IPS DF 6.9 (cell line): ENCODE measurements at regions not wholly inside any gene's neighbourhood (a gene's known extent, or its start where the extent isn't known, plus 50 kb on each side); places are given as distances from the start of the nearest gene placed in this dataset.

Experiments
- DNase-seq: peaks from one replicate; pipeline ENCODE4 v3.0.0-alpha.2; 2013; ENCODE audit warnings: low read depth, low spot score
- H3K27ac ChIP-seq: one replicate; pipeline ENCODE4 v1.5.1; 2013; ENCODE audit warnings: low read length, control low read depth
- H3K27me3 ChIP-seq: 2 replicates; pipeline ENCODE4 v1.6.1; 2013; ENCODE audit warnings: mild to moderate bottlenecking, low read length; ENCODE audit not compliant: control insufficient read depth, insufficient read depth
- H3K36me3 ChIP-seq: 2 replicates; pipeline ENCODE4 v1.6.1; 2013; ENCODE audit warnings: low read length; ENCODE audit not compliant: control insufficient read depth, insufficient read depth
- H3K4me1 ChIP-seq: 2 replicates; pipeline ENCODE4 v1.6.1; 2013; ENCODE audit warnings: low read length; ENCODE audit not compliant: control insufficient read depth, insufficient read depth
- H3K4me3 ChIP-seq: 2 replicates; pipeline ENCODE4 v1.5.1; 2013; ENCODE audit warnings: mild to moderate bottlenecking, low read length
- H3K9me3 ChIP-seq: 2 replicates; pipeline ENCODE4 v1.6.1; 2013; ENCODE audit warnings: low read length, inconsistent platforms; ENCODE audit not compliant: control insufficient read depth, insufficient read depth
- WGBS: extraction: QIAGEN DNeasy Blood & Tissue Kit; methylation state at CpG from one replicate; pipeline ENCODE4 v1.1.7; 2013; ENCODE audit warnings: mixed read lengths, missing lambda C conversion rate; ENCODE audit not compliant: insufficient read length, insufficient coverage; 5-methylcytosine and 5-hydroxymethylcytosine counted together

DNA sequence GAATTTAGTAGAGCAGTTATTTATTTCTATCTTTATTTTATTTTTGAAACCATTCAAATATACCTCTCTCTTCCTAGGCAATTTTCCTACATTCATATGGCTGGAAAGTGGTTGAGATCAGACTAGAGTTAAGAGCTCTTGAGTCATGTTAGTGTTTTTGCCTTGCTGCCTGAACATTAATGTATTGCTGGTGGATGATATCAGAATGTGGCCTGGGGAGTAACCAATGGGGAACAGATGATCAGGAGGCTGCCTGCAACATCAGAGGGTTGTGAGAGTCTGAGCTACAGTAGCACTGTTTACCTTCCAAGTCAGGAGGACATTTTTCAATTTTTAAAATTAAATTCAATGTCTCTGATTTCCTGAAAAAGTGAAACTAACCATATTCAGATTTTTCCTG, 166.3 kb upstream of the TRHDE start:
- no peaks in the 10 kb centered on the region for H3K27me3 ChIP-seq
- H3K4me1 ChIP-seq, result no peaks in the 10 kb centered on the region
- DNase-seq, result no peak

DNA sequence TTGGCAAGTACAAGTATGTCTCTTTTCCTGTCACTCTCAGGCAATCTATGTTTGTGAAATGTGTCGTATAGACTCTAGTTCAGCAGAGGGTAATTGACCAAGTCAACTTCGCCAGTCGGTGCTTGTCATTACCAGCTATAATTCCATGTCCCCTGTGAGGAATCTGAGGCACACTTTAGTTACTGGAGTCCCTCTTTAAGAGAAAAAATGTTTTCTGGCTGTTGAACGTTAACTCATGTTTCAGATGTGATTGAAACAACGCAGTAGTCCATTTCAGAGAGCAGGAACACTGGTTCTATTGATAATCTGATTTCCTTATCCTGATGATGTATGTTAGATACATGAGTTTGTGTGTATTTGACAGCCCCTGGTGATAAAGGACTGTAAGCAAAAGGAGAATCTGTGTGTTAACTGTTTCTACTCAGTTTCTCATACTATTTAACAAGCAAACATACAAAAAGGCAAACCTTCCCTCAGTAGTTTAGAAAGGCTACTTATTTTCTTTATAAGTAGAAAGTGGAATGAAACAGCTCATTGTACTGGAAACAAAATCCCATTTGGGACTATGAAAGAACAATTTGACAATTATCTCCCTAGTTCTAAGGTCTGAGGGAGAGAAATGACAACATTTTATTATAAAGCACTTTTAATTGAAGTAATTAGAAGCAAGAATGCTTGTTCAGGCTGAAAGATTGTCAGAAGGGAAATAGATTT, 161.1 kb upstream of the TRHDE start:
- no peaks in the 10 kb centered on the region for H3K4me1 ChIP-seq
- no peak overlapping the region for H3K4me3 ChIP-seq
- H3K36me3 ChIP-seq, result no peaks in the 10 kb centered on the region
- no CpG with 5 or more reads among the region's 5 CpGs for WGBS
- DNase-seq, result no peak
- H3K27ac ChIP-seq, result no peak overlapping the region
- H3K9me3 ChIP-seq, result no peaks in the 10 kb centered on the region
- H3K27me3 ChIP-seq, result no peaks in the 10 kb centered on the region

More for the DNA sequence above, 166.3 kb upstream of the TRHDE start:
- H3K36me3 ChIP-seq, result no peaks in the 10 kb centered on the region
- H3K4me3 ChIP-seq, result no peak overlapping the region
- no peak overlapping the region for H3K27ac ChIP-seq
- H3K9me3 ChIP-seq, result no peaks in the 10 kb centered on the region

DNA sequence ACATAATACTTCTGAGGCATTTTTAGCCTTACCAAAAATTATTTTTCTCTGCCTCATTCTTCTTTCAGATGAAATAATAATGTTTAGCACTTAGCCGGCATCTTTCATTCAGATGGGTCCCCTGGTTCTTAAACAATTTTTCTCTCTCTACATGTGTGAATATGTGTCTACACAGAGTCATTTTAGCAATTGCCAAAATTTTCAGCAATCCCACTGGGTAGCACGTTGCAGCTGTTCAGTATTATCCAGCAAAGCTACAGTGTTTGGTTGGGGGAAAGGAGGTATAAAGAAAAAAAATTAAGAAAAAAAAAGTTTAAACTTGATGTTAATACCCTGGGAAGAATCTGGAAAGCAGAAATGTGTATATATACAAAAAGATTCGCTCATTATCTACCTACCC, 160.5 kb upstream of the TRHDE start:
- no peak overlapping the region for H3K4me3 ChIP-seq
- no peaks in the 10 kb centered on the region for H3K36me3 ChIP-seq
- no CpG with 5 or more reads among the region's 3 CpGs for whole genome bisulfite sequencing
- no peaks in the 10 kb centered on the region for H3K4me1 ChIP-seq
- H3K9me3 ChIP-seq, result no peaks in the 10 kb centered on the region
- DNase-seq, result no peak
- H3K27me3 ChIP-seq, result no peaks in the 10 kb centered on the region
- no peak overlapping the region for H3K27ac ChIP-seq

DNA sequence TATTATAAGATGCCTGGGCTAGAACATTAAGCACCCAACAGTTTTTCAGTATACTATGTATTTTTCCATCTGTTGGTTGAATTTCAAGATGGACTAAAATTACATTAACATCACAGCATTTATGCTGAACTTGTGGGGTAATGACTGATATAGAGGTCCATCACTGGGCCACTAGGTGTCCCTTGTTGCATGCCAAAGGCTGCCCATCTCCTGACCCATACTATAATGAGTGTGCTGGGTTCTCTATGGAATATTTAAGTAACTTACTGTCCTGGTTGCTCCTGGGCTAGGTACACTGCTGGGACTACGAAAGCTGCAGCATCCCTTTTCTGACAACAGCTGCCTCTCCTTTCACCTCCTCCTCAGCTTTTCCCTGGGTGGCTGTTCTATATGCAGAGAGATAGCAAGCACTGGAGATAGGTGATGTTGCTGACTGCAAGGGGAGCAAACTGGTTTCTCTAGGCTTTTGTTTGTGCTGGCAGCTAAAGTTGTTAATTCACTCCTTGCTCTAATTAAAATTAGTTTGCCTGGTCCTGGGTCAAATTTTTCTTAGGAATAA, 138.6 kb upstream of the TRHDE start:
- no peak for DNase-seq
- Histone ChIP-seq H3K36me3 (no peaks in the 10 kb centered on the region), H3K4me3 (no peak overlapping the region), H3K27ac (no peak overlapping the region), H3K4me1 (peaks cover 3% of the 10 kb centered on the region; the same call in 1 of the 2 replicates), H3K27me3 (no peaks in the 10 kb centered on the region), H3K9me3 (no peaks in the 10 kb centered on the region)
- WGBS, result no CpG with 5 or more reads among the region's 1 CpG

DNA sequence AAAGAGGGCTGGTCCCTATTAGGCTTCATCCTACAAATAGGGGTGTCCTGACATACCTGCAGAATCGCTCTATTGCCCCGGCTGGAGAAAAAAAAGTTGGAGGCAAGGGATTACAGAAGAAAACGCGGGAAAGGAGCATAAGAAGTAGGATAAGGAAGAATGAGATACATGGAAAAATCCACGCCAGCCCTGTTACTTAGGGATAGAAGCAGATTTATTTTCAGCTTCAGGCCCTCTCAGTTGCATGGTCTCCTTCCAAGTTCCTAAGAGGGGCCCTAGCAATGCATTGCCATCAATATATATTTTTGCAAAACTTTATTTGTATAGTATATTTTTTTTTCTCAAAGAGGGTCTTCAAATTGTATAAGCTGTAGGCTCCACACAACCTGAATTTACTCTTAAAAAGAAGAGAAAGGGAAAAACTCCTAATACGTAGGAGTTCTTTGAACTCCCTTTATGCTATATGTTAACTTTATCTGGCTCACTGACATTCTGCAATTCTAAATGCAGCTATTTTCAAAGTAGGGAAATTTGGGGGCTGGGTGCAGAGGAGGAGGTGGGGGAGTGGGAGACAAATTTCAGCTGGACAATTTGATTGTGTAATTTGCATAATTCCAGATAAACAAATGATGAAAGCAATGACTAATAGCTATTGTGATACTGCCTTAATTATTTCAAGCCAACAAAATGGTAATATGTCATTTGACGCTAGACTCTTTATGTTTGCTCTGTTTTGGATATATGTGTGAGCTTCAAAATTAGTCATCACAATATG, 137.7 kb upstream of the TRHDE start:
- no peaks in the 10 kb centered on the region for H3K36me3 ChIP-seq
- no peak overlapping the region for H3K27ac ChIP-seq
- H3K4me3 ChIP-seq, result no peak overlapping the region
- WGBS, result no CpG with 5 or more reads among the region's 7 CpGs
- H3K27me3 ChIP-seq, result no peaks in the 10 kb centered on the region
- no peak for DNase-seq
- peaks cover 3% of the 10 kb centered on the region; the same call in 1 of the 2 replicates for H3K4me1 ChIP-seq
- no peaks in the 10 kb centered on the region for H3K9me3 ChIP-seq

DNA sequence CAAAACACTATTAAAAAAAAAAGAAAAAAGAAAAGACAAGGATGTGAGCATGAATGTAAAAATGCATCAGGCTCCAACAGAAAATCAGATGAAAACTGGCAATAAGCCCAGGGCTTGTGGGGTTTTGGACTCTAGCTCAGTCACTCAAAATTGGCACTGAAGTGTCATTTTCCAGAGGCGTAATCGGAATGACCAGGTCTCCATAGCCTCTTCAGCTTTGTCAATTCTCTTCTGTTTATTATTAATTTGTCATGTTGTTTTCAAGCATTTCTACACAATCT, 137.2 kb upstream of the TRHDE start:
- no CpG with 5 or more reads among the region's 2 CpGs for WGBS
- Histone ChIP-seq H3K4me1 (peaks cover 3% of the 10 kb centered on the region; the same call in 1 of the 2 replicates), H3K4me3 (no peak overlapping the region), H3K9me3 (no peaks in the 10 kb centered on the region), H3K27me3 (no peaks in the 10 kb centered on the region), H3K27ac (no peak overlapping the region), H3K36me3 (no peaks in the 10 kb centered on the region)
- DNase-seq, result no peak

DNA sequence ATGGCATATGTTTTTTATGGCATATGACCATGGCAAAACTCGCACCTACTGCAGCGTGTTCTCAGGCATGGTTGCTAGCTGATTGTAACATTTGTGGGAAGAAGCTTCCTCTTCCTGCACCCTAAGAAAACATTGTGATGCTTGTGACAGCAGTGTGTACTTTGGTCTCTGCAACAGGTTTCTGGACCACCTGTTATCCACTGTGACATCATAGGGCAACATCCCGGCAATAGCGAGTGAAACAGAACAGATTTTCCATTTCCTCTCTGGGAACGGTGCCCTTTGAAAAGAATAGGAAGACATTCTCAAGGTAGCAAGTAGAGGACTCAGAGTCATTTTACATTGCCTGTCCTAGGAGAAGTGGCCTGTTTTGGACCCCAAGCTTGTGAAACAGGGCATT, 135.4 kb upstream of the TRHDE start:
- peaks cover 3% of the 10 kb centered on the region; the same call in 1 of the 2 replicates for H3K4me1 ChIP-seq
- no peak overlapping the region for H3K4me3 ChIP-seq
- H3K27ac ChIP-seq, result no peak overlapping the region
- WGBS, result no CpG with 5 or more reads among the region's 5 CpGs
- H3K9me3 ChIP-seq, result no peaks in the 10 kb centered on the region
- H3K27me3 ChIP-seq, result no peaks in the 10 kb centered on the region
- no peaks in the 10 kb centered on the region for H3K36me3 ChIP-seq
- no peak for DNase-seq

DNA sequence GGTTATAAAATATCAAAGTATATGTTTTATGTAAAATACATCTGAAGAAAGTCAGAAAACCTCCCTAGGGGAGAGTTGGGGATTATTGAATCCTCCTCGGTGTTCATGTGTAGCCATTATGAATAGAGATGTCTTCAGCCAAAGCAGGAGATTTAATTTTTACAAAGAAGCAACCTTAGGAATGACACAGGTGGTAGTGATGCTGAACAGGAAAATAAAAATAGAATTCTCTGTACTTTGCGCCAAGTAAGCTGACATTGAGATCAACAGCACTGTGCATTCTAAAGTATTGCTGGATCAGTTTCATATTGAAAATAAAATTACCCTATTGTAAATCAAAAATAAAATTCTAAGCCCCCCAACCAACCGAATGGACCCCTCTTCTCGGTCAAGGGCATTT, 132.8 kb upstream of the TRHDE start:
- H3K4me3 ChIP-seq, result no peak overlapping the region

DNA sequence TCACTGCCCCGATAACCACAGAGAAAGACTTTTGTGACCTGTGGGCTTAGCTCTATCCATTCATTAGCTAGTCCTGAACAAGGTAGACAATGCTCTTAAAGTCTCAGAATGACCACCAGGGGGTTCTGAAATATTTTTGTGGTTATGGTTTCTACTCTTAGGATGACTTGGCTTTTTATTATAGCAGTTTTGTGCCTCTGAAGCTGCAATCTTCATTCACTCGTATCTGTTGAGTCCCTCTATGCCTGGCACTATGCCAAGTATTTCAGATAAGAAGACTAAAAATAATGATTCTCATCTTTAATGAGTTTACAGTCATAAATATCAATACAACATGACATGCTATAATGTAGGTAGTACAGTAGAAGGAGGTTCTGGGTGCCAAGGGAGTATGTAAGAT, 130.8 kb upstream of the TRHDE start:
- DNase-seq, result no peak
- no peak overlapping the region for H3K27ac ChIP-seq
- H3K36me3 ChIP-seq, result no peaks in the 10 kb centered on the region
- WGBS, result no CpG with 5 or more reads among the region's 2 CpGs
- H3K4me3 ChIP-seq, result no peak overlapping the region
- H3K9me3 ChIP-seq, result no peaks in the 10 kb centered on the region
- H3K27me3 ChIP-seq, result no peaks in the 10 kb centered on the region
- H3K4me1 ChIP-seq, result peaks cover 4% of the 10 kb centered on the region; the same call in 1 of the 2 replicates

More for the DNA sequence above, 132.8 kb upstream of the TRHDE start:
- Histone ChIP-seq H3K27ac (no peak overlapping the region), H3K27me3 (no peaks in the 10 kb centered on the region), H3K36me3 (no peaks in the 10 kb centered on the region), H3K4me1 (peaks cover 2% of the 10 kb centered on the region; the same call in 1 of the 2 replicates), H3K9me3 (no peaks in the 10 kb centered on the region)
- no peak for DNase-seq
- no CpG with 5 or more reads among the region's 4 CpGs for WGBS

DNA sequence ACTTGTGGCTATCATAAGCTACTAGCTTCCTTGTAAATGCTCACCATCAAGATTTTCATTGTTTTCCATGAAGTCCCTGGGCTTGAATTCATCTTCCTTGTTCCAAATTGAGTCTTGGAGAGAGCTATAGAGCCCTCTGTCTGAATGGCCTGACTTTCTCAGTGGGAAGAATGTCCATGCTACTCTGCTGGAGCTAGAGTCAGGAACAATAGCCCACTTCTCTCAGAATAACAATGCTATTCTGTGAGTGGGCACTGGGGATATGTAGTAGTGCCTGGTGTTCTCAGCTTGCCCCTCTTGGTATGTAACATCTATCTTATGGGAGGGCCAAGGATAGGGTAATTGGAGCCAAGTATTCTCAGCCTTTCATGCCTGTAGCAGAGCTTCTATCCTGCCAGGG, 127.6 kb upstream of the TRHDE start:
- Histone ChIP-seq H3K27me3 (no peaks in the 10 kb centered on the region), H3K4me1 (peaks cover 2% of the 10 kb centered on the region; the same call in 1 of the 2 replicates), H3K27ac (no peak overlapping the region), H3K4me3 (no peak overlapping the region), H3K9me3 (no peaks in the 10 kb centered on the region), H3K36me3 (no peaks in the 10 kb centered on the region)
- DNase-seq, result no peak
